ENCODE measurements at regions not wholly inside any gene's neighbourhood (a gene's known extent, or its start where the extent isn't known, plus 50 kb on each side); places are given as distances from the start of the nearest gene placed in this dataset.

- DNase-seq = no peak
These were observed 52.9 kb upstream of the DEFB112 start for GRCh38 chr6:50102676-50103075.

- no peak for DNase-seq
These were observed 60.9 kb upstream of the DEFB112 start for GRCh38 chr6:50110587-50110986.

- no peak for DNase-seq
These were observed 63.5 kb upstream of the DEFB112 start for GRCh38 chr6:50112981-50113857.

- DNase-seq = peak; percentile 41
These were observed 66.7 kb upstream of the DEFB112 start for GRCh38 chr6:50116390-50116789.

GRCh38 chr6:50116797-50117542, 67.2 kb upstream of the DEFB112 start:
- peak; percentile 41 for DNase-seq

- no peak for DNase-seq
These were observed 70.6 kb upstream of the DEFB112 start for GRCh38 chr6:50120300-50120699.

- no peak for DNase-seq
These were observed 74.0 kb upstream of the DEFB112 start for GRCh38 chr6:50123688-50124087.

- no peak for DNase-seq
These were observed 74.8 kb upstream of the DEFB112 start for GRCh38 chr6:50124572-50124971.

- DNase-seq = peak; percentile 15
These were observed 78.8 kb upstream of the DEFB112 start for GRCh38 chr6:50128420-50129005.

GRCh38 chr6:50135968-50136367, 86.2 kb upstream of the DEFB112 start:
- DNase-seq = no peak

- DNase-seq = no peak
These were observed 91.4 kb upstream of the DEFB112 start for GRCh38 chr6:50141100-50141499.

- no peak for DNase-seq
These were observed 93.4 kb upstream of the DEFB112 start for GRCh38 chr6:50143011-50143719.

- no peak for DNase-seq
These were observed 95.4 kb upstream of the DEFB112 start for GRCh38 chr6:50145125-50145524.

GRCh38 chr6:50147371-50147770, 97.6 kb upstream of the DEFB112 start:
- DNase-seq = no peak

GRCh38 chr6:50180646-50181045, 130.9 kb upstream of the DEFB112 start:
- DNase-seq = no peak

- no peak for DNase-seq
These were observed 135.3 kb upstream of the DEFB112 start for GRCh38 chr6:50185006-50185405.

- DNase-seq = no peak
These were observed 137.7 kb upstream of the DEFB112 start for GRCh38 chr6:50187351-50187921.

- DNase-seq = no peak
These were observed 148.5 kb upstream of the DEFB112 start for GRCh38 chr6:50198245-50198644.

GRCh38 chr6:50202766-50203165, 153.0 kb upstream of the DEFB112 start:
- DNase-seq = no peak

- no peak for DNase-seq
These were observed 161.9 kb upstream of the DEFB112 start for GRCh38 chr6:50211582-50211981.

GRCh38 chr6:50213146-50213545, 163.4 kb upstream of the DEFB112 start:
- DNase-seq = no peak

- no peak for DNase-seq
These were observed 165.2 kb upstream of the DEFB112 start for GRCh38 chr6:50214937-50215336.

GRCh38 chr6:50217841-50218240, 168.1 kb upstream of the DEFB112 start:
- DNase-seq = no peak
